OCI-LY7 (cell line): ENCODE measurements at regions not wholly inside any gene's neighbourhood (a gene's known extent, or its start where the extent isn't known, plus 50 kb on each side); places are given as distances from the start of the nearest gene placed in this dataset.

Experiments
- CTCF ChIP-seq: fragments of 200-600 bp; sonication (generic); conservative IDR thresholded peaks from 2 replicates; pipeline ENCODE4 v1.5.1; 2014; ENCODE audit warnings: mild to moderate bottlenecking, antibody characterized with exemption, low read length, moderate library complexity, mixed read lengths
- EZH2phosphoT487 ChIP-seq: fragments of 200-600 bp; sonication (generic); IDR thresholded peaks from 2 replicates; pipeline ENCODE4 v1.6.1; 2018; ENCODE audit warnings: low read depth, borderline replicate concordance, mild to moderate bottlenecking, mixed run types, antibody characterized with exemption, low read length, moderate library complexity, mixed read lengths

- TF ChIP-seq CTCF (no peak; the same call in 1 of the 2 replicates), EZH2phosphoT487 (no peak)
These were observed 240.1 kb downstream of the NPHP4 start for GRCh38 chr1:5751833-5752745.
